Stimulated activated CD4-positive, alpha-beta T cell treated with anti-CD3 and anti-CD28 coated beads, Interleukin-4, amount 100 ng/mL, for 4 hours (primary cell): ENCODE measurements at regions not wholly inside any gene's neighbourhood (a gene's known extent, or its start where the extent isn't known, plus 50 kb on each side); places are given as distances from the start of the nearest gene placed in this dataset.
"Not testable (repeated sequence)": the region's sequence is repeated elsewhere in the genome, so short reads cannot be mapped to it uniquely, and the experiment has no call there.

Experiments used
- DNase-seq, 2 experiments: peaks; one replicate each; pipeline ENCODE4 v3.0.0-alpha.2; 2020

DNA sequence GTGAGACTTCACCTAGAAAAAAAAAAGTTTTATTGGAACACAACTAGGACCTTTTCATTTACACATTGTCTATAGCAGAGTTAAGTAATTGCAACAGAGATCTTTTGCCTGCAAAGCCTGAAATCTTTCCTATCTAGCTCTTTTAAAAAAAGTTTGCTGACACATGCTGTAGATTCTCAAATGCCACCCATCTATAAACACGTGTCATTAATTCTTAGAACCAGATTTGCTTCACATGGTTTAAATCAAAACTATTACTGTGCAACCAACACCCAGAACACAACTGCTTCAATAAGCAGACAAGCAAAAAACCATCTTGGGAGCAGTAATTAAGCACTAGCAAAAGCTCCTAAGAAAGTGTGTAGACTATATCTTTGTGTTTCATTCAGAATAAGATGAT, 55.0 kb downstream of the OXSM start:
- no peak for DNase-seq

DNA sequence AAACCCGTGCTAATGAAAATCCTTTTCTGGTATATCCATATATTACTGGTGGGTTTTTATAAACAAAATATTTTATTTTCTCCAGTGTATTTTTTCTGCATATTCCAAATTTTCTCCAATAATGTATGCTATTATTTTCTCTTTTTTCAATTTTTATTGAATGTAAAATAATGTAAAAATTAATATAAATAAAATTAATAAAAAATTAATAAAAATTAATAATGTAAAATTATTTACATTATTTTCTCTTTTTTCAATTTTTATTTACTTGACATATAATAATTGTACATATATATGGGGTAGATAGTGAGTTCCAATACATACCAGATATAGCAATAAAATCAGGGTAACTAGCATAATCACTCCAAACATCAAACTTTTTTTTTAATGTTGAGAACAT, 56.4 kb downstream of the OXSM start:
- no peak for DNase-seq

DNA sequence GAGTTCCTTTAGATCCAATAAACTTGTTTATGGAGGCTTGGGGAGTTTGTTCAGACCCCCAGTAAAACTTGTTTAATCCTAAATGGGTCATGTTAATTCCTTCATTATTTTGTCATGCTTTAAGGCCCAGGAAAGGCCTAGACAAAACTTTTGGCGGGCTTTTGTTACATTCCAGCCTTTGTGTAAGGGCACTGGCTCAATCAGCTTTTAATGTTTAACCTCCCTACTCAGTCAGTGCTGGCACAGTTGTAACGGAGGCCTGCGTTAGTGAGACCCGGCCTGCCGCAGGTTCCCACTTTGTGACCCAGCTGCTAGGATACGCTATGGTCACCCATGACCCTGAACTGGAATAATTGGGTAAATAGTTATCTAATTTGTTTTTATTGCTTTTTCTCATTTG, 59.2 kb downstream of the OXSM start:
- DNase-seq, result no peak

DNA sequence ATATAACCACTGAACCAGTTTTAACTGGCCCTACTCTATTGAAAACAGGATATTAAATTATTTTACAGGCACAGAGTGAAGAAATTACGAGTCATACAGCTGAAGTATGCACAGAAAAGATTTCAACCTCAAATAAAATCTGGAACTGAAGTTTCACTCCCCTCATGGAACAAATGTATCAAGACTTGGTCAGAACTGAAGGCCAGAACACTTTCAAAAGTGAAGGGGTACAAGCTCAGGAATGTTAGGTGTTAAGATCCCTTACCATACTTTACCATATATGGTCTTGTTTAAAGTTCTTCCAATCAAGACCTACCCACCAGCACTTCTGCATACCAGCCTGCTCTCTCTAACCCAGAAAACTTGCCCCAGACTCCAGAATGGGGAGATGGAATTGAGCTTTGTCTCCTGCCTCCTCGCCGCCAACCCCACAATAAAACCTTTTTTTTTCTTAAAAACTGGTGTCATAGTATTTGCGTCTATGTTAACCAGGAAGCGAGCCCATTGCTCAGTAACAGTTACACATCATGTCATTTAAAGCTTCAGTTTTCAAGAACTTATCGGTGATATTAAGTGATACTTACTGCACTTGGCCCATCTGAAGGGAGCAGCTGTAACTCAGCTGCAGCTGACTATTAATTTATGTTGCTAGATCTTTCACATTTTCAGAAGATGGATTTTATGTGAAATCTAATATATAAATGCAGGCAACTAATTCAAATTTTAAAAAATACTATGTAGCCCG, 59.9 kb downstream of the OXSM start:
- DNase-seq, result no peak

DNA sequence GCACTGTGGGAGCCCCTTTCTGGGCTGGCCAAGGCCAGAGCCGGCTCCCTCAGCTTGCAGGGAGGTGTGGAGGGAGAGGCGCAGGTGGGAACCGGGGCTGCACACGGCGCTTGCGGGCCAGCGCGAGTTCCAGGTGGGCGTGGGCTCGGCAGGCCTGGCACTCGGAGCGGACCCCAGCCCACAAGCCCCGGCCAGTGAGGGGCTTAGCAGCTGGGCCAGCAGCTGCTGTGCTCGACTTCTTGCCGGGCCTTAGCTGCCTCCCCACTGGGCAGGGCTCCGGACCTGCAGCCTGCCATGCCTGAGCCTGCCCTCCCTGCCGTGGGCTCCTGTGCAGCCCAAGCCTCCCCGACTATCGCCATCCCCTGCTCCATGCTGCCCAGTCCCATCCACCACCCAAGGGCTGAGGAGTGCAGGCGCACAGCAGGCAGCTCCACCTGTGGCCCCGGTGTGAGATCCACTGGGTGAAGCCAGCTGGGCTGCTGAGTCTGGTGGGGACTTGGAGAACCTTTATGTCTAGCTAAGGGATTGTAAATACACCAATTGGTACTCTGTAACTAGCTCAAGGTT, 61.9 kb downstream of the OXSM start:
- not testable (repeated sequence) for DNase-seq

DNA sequence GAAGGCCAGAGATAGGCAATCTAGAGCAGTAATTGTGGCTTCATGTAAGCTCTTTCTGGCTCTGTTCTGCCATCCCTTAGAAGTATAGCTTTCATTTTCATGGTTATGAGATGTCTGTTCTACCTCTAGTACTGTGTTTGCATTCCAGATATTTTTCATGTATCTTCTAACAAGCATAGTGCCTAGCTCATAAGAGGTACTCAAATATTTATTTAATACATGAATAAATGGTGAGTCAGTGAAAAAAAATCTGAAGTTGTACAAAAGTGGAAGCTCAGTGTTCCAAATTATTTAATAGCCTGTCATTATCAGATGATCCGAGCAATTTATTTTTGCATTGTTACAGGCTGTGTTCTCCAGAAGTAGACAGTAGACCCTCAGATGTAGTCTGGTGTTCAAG, 64.3 kb downstream of the OXSM start:
- no peak for DNase-seq

DNA sequence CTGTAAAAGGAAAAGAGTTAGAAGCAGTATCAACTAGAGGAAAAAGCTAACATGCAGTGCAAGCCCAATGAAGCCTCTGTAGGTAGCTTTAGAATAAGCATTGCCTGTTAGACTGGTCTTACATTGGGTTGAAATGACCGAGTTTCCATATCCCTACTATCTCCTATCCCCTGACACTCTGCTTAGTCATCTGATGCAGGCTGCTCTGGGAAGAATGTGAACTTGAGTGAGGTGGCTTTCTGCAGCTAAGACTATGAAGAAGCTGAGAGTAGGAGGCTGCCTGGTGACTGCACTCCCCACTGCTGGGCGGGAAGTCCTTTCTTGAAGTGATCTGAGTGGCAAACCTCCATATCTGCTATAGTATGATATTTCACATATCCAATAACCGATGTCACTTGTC, 64.7 kb downstream of the OXSM start:
- no peak for DNase-seq

DNA sequence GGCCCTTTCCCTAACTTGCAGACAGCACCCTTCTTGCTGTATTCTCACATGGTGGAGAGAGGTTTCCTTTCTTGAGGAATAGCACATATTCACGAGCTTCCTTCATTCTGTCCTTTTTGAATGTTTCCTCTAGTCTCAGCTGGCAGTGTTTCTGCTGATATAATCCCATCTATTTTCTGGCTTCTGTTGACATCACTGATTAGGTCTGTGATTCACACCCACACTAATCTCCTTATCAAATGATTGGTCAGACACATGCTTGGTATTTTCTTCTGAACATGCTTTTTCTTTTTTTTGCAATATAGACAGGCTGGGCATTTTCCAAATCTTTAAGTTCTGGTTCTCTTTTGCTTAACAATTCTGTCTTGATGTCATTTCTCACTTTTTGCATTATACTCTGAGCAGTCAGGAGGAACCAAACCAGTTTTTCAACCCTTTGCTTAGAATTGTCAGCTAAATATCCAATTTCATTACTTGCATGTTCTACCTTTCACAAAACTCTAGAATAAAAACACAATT, 65.4 kb downstream of the OXSM start:
- no peak for DNase-seq

DNA sequence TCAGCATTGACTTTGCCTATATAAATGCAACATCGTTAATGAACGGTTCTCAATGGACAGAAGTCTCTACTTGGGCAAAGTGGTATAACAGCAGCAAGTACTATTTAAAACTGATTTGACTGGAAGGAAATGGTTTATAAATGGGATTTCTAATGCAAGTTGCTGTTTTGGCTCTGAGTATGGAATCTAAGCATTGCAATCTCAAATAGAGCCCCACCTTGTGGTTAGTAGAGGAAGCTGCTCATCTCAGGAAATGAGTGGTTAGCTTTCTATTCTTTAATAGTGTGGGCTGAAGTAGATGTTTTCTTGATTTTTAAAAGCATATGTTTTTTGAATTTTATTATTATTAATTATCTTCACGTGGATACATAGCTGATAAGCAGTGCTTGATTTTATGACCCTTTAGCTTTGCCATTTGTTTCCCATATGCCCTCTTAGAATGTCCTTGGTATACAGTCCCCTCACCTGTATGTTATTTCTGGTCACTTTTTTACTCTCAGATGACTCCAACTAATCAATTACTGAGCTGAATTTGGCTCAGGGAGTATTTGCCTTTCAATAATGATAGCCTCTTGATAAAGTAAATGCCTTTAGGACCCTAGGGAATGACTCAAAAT, 67.1 kb downstream of the OXSM start:
- DNase-seq, result no peak

DNA sequence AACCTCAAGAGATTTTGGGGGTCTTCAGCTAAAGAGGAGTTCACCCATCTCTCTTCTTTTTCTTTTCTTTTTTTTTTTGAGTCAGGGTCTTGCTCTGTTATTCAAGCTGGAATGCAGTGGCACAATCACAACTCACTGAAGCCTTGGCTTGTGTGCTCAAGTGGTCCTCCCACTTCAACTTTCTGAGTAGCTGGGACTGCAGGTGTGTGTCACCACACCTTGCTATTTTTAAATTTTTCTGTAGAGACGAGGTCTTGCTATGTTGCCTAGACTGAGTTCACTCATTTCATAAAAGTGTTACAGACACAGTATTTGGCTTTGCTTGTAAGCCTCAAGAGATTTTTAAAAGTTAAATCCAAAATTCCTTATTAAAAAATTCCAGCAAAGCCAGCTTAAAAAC, 71.7 kb downstream of the OXSM start:
- no peak for DNase-seq

DNA sequence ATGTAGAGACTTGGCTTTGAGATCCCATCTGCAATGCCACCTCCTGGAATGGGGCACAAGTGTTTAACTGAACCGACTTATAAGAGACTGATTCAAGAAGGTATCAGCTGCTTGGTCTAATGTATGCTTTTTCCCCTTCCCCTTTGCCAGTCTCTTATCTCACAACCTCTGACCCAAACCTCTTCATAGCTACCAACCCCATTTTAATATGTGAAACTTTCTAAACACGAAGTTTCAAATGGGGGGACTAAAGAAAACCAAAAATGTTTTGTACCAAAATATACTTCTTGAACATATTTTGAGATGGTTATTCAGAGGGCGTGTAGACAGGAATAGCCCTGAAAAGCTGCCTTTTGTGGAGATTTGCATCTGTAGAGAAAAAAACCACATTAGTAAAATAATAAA, 73.1 kb downstream of the OXSM start:
- no peak for DNase-seq

DNA sequence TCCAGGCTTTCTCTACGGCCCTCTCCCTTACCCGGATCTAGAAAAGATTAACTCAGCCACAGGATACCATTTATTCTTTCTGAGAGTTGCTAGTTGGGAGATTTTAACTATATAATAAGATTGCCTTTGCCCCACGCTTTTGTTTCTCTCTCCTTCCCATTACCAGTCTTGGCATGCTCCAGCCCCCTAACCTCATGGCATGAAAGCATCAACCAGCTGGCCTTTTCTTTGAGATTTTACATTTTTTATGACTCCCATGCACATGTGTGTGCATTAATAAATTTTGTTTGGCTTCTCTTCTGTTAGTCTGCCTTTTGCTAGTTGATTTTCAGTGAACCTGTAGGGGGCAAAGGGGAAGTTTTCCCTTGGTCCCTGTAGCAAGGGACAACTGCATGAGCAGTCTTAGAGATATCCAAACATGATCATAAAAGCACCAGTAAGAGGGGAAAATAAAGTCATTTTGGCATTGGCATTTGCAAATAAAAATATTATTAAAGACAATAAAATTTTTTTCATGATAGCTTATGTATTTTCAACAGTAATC, 73.6 kb downstream of the OXSM start:
- DNase-seq, result no peak

DNA sequence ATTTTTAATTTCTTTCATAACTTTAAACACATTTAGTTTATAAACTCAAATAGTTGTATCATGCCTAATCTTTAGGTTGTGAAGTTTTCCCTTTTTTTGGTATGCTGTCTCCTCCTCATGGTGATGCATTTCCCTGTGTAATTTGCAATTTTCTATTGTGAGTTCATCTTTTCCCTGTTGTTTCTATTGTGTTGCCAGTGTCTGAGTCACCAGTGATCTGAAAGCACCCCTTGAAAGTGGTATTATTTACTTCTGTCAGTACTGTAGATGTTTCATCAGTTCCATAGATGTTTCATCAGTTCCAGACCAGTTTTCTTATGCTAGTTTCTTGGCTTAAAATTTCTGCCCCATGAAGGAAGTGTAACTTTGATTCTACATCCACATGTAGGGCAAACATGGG, 80.6 kb downstream of the OXSM start:
- DNase-seq, result no peak

DNA sequence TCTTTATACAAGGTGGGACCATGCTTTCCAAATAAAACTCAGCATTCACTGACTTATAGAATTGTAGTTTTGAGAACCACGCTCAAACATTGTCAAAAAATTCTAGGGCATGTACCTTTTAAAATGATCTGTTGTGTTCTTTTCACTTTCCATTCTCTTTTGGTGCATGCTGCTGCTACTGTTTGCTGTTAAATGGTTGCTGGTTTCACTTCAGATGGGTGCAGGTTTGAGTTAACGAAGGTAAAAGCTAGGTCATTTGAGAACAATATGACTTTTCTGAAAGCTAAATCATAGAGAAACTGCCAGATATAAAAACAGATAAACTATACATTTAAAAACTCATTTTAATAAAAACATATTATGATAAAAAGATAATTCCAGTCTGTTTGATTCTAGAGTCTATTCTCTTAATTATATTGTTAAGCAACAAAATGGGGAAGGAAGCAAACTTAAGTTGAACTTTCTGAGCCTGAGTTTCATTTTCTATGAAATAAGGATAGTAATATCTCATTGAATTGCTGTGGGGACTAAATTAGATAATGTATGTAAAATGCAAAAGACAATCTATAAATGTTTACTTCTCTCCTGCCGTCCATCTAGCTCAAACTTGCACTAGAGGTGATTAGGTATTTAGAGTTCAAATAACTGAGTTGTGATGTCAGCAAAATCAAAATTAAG, 82.4 kb downstream of the OXSM start:
- DNase-seq, result no peak

DNA sequence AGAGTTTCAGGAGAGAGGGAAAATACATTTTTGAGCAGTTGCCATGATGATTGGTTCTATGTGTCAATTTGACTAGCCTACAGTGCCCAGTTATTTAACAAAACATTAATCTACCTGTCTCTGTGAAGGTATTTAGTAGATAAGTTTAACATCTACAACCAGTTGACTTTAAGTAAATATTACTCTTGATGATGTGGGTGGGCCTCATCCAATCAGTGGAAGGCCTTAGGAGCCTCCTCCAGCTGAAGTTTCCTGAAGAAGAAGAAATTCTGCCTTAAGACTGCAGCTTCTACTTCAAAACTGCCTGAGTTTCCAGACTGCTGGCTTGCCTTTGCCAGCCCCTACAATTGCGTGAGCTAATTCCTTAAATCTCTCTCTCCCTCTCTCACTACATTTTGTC, 93.6 kb downstream of the OXSM start:
- no peak for DNase-seq

DNA sequence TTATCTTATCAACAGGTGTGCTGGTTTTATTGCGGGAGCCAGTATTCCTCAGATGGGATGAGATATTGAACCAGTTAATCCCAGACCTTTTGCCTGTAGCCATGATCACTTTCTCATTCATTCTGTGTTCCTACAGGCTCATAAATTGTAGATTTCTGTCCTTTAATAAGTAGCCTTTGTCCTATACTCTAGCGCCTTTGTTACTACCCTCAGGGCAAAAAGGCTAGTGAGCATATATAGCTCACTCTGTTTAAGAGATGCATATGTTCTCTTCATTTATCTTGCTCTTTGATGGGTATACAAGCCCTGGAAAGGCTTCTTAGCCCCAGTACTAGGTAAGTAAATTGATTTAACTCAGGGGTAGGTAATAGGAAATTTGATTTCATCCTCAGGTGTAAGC, 95.1 kb downstream of the OXSM start:
- no peak for DNase-seq

DNA sequence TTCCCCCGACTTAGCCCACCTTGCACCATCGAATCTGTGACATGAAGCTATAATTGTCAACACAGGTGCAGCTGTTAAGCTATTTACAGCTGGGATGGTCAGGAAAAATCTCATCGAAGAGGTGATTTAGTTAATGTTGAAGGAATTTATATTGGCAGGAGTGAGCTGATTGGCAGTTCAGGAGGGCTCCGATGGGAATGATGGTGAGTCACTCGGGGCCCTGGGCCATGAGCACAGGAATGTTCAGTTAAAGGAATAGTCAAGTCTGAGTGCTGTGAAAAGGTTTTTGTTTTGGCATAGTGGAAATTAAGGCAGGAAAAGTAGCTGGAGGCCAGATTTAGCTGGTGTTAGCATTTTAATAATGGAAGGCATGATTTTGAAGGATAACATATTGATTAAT, 95.7 kb downstream of the OXSM start:
- DNase-seq, result no peak

DNA sequence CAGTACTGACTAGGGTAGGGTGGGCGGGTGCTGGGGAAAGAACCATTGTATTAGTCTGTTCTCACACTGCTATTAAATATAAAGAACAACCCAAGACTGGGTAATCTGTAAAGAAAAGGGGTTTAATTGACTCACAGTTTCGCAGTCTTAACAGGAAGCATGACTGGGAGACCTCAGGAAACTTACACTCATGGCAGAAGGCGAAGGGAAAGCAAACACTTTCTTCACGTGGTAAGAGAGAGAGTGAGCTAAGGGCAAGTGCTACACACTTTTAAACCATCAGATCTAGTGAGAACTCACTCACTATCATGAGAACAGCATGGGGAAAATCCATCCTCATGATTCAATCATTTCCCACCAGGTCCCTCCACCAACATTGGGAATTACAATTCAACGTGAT, 98.0 kb downstream of the OXSM start:
- no peak for DNase-seq

DNA sequence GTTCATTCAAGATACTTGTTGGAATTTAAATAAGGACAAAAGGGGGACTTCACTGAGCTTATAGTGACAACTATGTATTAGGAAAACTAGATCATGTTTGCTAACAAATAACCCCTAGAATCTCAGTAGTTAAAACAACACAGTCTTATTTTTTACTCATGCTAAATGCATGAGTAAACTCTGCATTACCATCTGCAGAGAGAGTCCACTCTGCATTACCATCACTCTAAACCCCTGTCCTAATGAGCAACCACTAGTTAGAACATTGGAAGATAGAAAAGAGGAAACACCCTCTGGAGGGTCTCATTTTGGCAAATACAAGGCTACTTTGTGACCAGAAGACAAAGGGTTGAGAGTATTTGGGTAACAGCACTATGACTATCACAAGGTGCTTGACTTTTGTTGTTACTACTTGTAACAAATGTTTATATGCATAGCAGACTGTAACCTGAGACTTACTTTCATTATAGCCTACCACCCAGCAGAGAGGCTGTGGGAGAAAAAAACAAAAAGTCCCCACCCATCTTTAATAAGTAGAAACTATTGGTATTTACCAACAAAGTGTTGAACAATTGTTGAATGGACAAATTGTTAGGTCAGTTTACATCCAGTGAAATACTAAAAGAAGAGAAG, 99.1 kb downstream of the OXSM start:
- DNase-seq, result no peak

DNA sequence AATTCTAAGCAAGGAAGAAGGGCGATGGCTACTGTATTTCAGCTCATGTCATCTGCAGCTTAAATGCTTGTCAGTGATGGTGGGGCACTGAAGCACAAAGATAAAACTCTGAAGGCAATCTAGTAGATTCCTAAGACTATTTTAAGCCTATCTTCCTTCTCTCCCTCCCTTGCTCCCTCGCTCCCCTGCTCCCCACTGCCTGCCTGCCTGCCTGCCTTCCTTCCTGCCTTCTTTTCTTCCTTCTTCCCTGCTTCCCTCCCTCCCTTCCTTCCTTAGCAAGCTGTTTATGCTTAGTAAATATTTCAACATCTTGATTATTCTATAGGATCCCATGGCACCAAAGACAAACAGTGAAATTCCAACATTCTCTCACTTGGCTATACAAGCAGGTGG, 99.6 kb downstream of the OXSM start:
- DNase-seq, result no peak

DNA sequence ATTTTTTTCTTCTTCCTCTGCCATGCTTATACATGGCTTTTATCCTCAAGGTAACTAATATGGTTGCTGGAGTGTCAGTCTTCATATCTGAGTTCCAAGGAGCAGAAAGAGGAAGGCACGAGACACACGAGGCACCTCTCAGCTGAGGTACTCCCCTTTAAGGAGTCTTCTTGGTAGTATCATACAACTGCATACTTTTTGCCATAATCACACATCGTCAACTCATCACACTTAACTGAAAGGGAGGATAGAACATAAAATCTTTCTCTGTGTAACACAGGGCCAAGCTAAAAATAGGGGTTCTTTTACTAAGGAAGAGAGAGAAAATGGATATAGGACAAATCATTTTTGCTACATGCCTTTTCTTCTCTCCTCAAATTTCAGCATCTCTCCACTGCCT, 104.2 kb downstream of the OXSM start:
- DNase-seq, result no peak

DNA sequence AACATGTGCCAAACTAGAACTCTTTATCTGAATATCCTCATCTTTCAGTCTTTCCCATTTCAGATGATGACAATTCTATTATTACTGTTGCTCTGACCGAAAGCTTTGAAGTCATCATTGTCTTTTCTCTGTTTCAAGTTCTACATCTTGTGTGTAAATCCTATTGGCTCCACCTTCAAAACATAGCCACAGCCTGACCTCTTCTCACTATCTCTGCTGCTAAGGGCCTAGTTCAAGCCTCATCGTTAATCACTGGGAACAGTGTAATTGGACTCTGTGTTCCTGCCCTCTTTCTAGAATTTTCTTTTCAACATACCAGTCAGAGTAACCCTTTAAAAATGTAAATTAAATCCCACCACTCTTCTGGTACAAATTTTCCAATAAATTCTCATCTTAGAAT, 105.1 kb downstream of the OXSM start:
- no peak for DNase-seq

DNA sequence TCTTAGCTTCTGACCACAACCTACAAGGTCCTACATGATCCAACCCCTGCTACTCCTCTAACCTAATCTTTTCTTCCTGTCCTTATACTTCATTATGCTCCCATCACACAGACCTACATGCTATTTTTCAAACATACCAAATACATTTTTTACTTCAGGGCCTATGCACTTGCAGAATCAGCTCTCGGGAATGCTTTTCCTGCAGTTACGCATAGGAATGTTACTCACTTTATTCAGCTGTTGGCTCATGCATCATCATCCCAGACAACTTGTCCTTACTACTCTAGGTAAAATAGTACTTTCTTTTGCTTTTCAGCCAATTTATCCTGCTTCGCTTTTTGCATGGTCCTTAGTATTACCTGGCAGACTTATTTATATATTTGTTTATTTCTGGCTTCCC, 105.6 kb downstream of the OXSM start:
- DNase-seq, result no peak
